ENCODE measurements at regions not wholly inside any gene's neighbourhood (a gene's known extent, or its start where the extent isn't known, plus 50 kb on each side); places are given as distances from the start of the nearest gene placed in this dataset.

DNA sequence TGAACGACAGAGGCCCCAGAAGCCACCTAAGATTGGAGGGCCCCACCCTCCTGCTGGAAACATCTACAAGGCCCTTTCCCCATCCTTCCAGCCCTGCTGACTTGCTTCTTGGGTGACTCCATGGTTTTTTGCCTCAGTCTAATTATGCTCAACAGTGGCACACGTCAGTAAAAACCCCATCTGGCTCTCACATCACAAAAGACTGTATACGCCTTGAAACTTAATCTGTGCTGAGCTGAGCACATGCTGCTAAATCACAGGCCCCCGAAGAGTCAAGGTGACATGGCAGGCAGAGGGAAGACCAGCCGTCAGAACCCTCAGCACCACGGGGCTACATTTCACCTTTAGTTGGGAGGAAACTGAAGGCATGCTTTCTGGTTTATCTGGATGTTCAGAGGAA, 323.1 kb downstream of the CDH26 start:
- TF ChIP-seq, protein P1, sequence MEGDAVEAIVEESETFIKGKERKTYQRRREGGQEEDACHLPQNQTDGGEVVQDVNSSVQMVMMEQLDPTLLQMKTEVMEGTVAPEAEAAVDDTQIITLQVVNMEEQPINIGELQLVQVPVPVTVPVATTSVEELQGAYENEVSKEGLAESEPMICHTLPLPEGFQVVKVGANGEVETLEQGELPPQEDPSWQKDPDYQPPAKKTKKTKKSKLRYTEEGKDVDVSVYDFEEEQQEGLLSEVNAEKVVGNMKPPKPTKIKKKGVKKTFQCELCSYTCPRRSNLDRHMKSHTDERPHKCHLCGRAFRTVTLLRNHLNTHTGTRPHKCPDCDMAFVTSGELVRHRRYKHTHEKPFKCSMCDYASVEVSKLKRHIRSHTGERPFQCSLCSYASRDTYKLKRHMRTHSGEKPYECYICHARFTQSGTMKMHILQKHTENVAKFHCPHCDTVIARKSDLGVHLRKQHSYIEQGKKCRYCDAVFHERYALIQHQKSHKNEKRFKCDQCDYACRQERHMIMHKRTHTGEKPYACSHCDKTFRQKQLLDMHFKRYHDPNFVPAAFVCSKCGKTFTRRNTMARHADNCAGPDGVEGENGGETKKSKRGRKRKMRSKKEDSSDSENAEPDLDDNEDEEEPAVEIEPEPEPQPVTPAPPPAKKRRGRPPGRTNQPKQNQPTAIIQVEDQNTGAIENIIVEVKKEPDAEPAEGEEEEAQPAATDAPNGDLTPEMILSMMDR (IDR thresholded peaks at IDR 0.05; ENCODE audit: insufficient read depth, low read depth, low read length), result no peak
- TF ChIP-seq EZH2 (IDR thresholded peaks at IDR 0.05; ENCODE audit: insufficient read depth, low read length), result no peak

Data from astrocyte (in vitro differentiated cells and primary cell).